BJ (cell line): ENCODE measurements at regions not wholly inside any gene's neighbourhood (a gene's known extent, or its start where the extent isn't known, plus 50 kb on each side); places are given as distances from the start of the nearest gene placed in this dataset.

Experiments
- CTCF ChIA-PET: fragments of 350-600 bp; formaldehyde crosslinking; extraction: SDS; loops from one replicate; lab custom pipeline; 2021; ENCODE audit warnings: antibody characterized with exemption, inconsistent platforms; lab: Yijun Ruan, JAX
- POLR2A ChIA-PET: fragments of 300-600 bp; sonication (Branson Sonifier 250); formaldehyde crosslinking; extraction: SDS; loops from one replicate; lab custom pipeline; 2021; ENCODE audit warnings: antibody characterized with exemption; lab: Charles Lee
- DNase-seq: peaks from one replicate; pipeline ENCODE4 v3.0.0-alpha.2; 2011; ENCODE audit warnings: low read depth
- H3K27me3 ChIP-seq: 2 replicates; pipeline ENCODE4 v1.6.0; 2011; ENCODE audit warnings: low read length; ENCODE audit not compliant: control insufficient read depth, insufficient read depth
- H3K36me3 ChIP-seq: 2 replicates; pipeline ENCODE4 v1.5.1; 2011; ENCODE audit warnings: low read length; ENCODE audit not compliant: control insufficient read depth, insufficient read depth
- H3K4me3 ChIP-seq: 2 replicates; pipeline ENCODE4 v1.5.1; 2011; ENCODE audit warnings: low read depth, mild to moderate bottlenecking, control low read depth, low read length
- CTCF ChIP-seq: IDR thresholded peaks from 2 replicates; pipeline ENCODE4 v1.5.1; 2011; ENCODE audit warnings: low read depth, mild to moderate bottlenecking, control low read depth, inconsistent platforms, low read length, moderate library complexity; ENCODE audit not compliant: insufficient read depth

DNA sequence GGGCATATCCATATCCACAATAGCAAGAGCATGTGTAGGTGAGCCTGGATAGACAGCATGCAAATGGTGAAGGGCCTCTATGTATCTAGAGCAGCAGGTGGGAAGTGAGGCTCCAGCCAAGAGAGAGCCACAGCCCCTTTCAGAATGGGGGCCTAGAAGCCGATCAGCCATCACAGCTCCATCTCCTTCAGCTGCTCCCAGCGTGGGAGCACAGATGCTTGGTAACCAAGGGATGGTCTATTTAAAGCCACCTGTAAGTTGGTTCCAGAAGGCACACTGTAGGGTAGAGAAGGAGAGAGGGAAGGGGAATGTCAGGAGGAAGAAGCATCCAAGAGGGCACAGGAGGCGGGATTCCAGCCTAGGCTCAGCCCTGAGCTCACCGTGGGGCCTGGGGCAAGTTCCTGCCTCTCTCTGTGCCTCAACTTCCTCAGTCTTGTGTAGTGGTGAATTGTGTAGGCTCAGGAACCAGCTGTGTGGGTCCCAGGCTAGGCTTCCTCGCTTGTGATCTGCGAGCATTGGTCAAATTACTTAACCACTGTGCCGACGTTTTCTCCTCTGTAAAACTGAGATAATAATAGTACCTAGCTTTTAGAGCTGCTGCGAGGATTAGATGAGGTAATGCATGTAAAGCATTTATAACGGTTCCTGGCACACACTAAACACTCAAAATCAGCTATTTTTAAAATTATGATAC, 122.9 kb upstream of the NAV2 start:
- Histone ChIP-seq H3K27me3 (no peaks in the 10 kb centered on the region), H3K36me3 (no peaks in the 10 kb centered on the region), H3K4me3 (no peak overlapping the region)
- no peak for TF ChIP-seq CTCF
- ChIA-PET CTCF (interaction anchor here (0.6 to 0.9 kb wide), 2 partner anchors 15 to 24 kb away, joined by 3 to 5 read pairs; no protein-coding TSS in a partner anchor), POLR2A (interaction anchor here (0.5 kb wide), 1 partner anchor 229 kb away, joined by 20 read pairs; no protein-coding TSS in a partner anchor)
- DNase-seq: no peak

- no peak for TF ChIP-seq CTCF
- CTCF ChIA-PET: interaction anchor here (1.2 kb wide), 1 partner anchor 8 kb away, joined by 4 read pairs; no protein-coding TSS in a partner anchor
- DNase-seq: no peak
- POLR2A ChIA-PET: no interaction called here
- H3K36me3 ChIP-seq: no peaks in the 10 kb centered on the region
- H3K27me3 ChIP-seq: no peaks in the 10 kb centered on the region
- H3K4me3 ChIP-seq: no peak overlapping the region
Measured at GRCh38 chr11:19587979-19588378, 124.7 kb upstream of the NAV2 start.

GRCh38 chr11:19580646-19581045, 132.0 kb upstream of the NAV2 start:
- Histone ChIP-seq H3K27me3 (no peaks in the 10 kb centered on the region), H3K4me3 (no peak overlapping the region), H3K36me3 (no peaks in the 10 kb centered on the region)
- DNase-seq: no peak
- POLR2A ChIA-PET: no interaction called here
- no peak for TF ChIP-seq CTCF
- CTCF ChIA-PET: interaction anchor here (0.7 to 5.4 kb wide), 4 partner anchors 13 to 177 kb away, joined by 3 to 46 read pairs (median 6); no protein-coding TSS in a partner anchor

DNA sequence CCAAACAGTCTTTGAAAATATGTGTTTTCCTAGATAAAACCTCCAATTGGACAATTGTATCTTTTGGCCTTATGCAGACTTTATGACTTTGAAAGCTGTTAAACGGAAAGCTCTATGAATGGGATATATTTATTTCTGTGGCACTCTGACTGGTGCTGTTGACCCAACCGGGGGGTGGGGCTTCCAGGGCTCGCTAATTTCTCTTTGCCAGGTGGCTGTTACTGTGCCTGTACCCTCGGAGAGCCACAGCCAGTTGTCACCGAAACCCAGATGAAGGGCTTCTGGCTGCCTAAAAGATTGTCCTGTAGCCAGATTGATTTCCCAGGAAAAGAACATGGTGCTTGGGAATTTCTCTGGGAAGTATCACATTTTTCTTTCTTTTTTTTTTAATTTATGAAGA, 132.7 kb upstream of the NAV2 start:
- CTCF ChIA-PET: interaction anchor here (0.9 to 5.4 kb wide), 5 partner anchors 14 to 163 kb away, joined by 3 to 46 read pairs (median 4); no protein-coding TSS in a partner anchor
- TF ChIP-seq CTCF: no peak
- Histone ChIP-seq H3K4me3 (no peak overlapping the region), H3K27me3 (no peaks in the 10 kb centered on the region), H3K36me3 (no peaks in the 10 kb centered on the region)
- POLR2A ChIA-PET: no interaction called here
- DNase-seq: no peak

- Histone ChIP-seq H3K27me3 (no peaks in the 10 kb centered on the region), H3K36me3 (no peaks in the 10 kb centered on the region), H3K4me3 (no peak overlapping the region)
- TF ChIP-seq CTCF: no peak
- ChIA-PET CTCF (interaction anchor here (0.9 to 5.4 kb wide), 6 partner anchors 14 to 164 kb away, joined by 3 to 46 read pairs (median 4); no protein-coding TSS in a partner anchor), POLR2A (no interaction called here)
- DNase-seq: no peak
Measured at GRCh38 chr11:19578871-19579270, 133.8 kb upstream of the NAV2 start.
